GM19025 (cell line): ENCODE measurements at regions not wholly inside any gene's neighbourhood (a gene's known extent, or its start where the extent isn't known, plus 50 kb on each side); places are given as distances from the start of the nearest gene placed in this dataset.
"Not testable (repeated sequence)": the region's sequence is repeated elsewhere in the genome, so short reads cannot be mapped to it uniquely, and the experiment has no call there.

ENCODE experiments used
- ATAC-seq: cut with Tn5 transposase; IDR thresholded peaks from one replicate; pipeline ENCODE4 v1.9.1; 2021; ENCODE audit warnings: mild to moderate bottlenecking, low read depth, moderate library complexity; ENCODE audit not compliant: unreplicated experiment

DNA sequence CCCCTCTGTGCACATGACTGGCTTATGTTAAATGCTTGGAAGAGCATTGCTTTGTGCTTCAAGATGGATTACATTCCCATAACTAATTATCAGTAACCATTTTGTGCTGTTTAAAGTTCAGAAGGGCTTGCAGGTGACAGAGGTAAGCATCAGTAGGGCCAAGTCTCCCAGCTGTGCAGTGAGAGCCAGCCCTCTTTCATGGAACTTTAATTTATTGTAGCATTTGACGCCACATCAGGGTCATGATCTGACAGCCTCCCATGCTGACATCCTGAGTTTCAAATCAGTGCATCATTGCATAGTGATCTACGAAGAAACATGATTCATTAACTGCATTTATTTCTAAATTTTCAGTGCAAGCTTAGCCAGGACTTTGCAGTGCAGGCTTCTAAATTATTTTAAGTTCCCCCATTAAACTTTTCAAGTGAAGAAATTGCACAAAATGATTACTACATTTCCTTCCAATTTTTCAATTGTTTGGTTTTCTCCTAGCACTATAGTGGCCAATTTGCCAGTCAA, 380.9 kb downstream of the UTRN start:
- no peak for ATAC-seq

- ATAC-seq: no peak
These were observed 381.6 kb downstream of the UTRN start for GRCh38 chr6:144666781-144667180.

DNA sequence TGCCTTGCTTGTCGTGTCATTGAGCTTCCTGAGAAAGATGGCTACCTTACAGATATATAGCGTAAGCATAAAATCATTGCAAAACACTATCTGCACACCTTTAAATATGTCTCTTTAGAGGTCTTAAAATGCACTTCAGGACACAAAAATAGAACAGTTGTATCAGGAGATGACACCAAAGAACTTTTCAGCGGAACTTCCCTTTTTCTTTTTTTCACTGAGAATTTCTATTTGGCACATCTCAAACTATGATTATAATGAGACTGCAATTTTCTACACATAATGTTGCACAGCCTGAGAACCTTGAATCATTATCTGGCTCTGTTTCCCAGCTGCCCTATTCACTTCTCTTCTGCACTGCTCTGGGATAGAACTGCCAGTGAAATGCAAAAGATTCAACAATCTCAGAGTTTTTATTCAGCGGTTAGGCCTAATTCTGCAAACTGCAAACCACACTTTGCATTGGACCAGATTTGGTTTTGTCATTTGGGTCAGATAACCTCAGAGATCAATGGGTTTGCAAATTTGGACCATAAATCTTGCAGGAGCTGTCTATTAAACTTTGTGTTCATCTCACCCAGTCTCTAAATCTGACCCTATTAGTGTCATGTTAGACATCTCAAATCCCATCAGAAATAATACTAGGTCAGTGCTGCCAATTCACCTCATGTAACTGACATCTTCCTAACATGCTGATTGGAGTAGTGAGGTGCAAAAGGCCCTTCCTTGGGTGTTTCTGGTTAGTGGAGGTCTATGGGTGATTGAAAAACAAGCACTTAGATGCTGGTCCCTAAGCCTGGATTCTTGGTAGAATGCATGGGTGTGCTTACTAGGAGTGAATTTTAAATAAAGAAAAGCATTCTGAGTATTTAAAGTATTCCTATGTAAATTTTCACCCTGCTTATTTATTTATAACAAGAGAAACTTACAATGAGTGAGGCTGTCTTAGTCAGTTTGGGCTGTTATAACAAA, 382.7 kb downstream of the UTRN start:
- ATAC-seq: no peak

- ATAC-seq: not testable (repeated sequence)
These were observed 385.1 kb downstream of the UTRN start for GRCh38 chr6:144670259-144670658.

- no peak for ATAC-seq
These were observed 388.7 kb downstream of the UTRN start for GRCh38 chr6:144673807-144674206.

- ATAC-seq: no peak
These were observed 390.2 kb downstream of the UTRN start for GRCh38 chr6:144675231-144675861.

DNA sequence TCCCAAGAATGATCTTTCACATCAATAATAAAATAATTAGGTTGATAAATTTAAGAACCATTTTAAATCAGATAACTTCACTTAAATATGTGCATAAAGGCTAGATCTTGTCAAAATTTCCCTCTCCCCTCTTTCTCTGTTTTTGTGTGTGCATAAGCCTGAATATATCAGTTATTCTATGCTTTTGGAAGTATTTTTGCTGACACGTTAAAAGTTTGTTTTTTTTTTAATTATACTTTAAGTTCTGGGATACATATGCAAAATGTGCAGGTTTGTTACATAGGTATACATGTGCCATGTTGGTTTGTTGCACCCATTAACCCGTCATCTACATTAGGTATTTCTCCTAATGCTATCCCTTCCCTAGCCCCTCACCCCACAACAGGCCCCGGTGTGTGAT, 391.2 kb downstream of the UTRN start:
- ATAC-seq: not testable (repeated sequence)

- not testable (repeated sequence) for ATAC-seq
These were observed 392.1 kb downstream of the UTRN start for GRCh38 chr6:144677263-144677662.

DNA sequence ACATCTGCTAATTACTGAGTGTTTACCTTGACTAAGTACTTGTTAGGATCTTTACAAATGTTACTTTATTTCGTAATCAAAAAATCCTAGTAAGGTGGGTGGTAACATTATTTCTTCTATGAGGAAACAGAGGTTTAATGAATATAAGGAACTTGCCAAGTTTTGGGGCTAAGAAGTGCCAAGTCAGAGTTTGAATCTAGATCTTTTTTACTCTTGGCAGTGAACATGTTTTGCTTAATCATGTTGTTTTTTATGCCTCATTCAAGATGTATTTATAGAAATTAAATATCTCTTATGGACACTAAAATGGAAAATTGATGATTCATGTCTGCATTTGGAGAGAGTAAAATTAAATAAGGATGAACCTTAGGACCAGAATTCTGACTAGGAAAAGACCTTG, 393.7 kb downstream of the UTRN start:
- no peak for ATAC-seq

DNA sequence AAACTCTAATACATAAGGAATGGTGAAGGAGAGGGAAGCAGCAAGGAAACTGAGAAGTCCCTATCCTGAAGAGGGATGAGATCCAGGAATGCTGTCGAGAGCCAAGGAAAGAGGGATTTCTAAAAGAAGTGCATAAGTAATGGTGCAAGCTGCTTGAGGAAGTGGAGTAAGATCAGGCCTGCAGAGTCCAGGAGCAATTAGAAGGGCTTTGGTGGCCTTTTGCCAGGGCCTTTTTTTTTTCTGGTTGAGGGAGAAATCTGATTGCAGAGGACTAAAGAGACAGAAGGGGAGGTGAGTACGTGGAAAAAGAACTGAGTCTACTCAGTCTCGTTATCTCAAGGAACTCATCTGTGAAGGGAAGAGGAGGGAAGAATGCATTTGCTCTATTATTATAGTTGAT, 396.2 kb downstream of the UTRN start:
- no peak for ATAC-seq

DNA sequence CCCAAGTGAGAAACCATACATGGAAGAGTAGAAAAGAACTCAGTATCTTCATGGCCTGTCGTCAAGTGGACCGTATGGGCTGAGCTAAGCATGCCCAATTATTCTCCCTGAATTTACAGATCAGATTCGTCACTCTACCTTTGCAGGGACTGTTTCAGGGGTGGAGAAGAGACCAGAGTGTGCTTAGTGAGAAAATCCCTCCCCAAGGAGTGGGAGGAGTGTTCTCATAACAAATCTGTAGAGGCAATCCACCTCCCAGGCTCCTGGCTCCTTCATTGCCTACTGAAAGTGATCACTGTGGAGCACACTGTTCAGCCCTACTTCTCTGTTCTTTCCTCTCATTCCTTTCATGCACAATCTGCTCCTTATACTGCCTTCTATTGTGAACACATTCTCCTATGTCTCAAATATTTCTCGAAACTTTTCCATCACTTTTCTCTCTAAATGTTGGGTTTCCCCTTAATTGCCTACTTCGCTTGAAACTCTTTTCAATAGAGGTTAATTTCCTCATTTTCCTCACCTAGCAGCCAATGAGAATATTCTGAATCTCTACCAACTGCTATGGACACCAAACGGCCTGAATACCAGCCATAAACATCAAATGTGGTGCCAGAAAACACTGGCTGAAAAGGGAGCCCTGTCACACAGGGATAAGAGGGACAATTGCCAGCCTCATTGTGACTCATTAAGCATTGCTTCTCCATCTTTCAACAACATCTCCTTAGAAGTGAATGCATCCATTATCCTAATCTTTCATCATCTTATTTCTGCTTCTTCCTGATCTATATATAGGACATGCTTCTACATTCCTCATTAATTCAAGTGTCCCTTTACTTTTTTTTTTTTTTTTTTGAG, 398.3 kb downstream of the UTRN start:
- no peak for ATAC-seq

DNA sequence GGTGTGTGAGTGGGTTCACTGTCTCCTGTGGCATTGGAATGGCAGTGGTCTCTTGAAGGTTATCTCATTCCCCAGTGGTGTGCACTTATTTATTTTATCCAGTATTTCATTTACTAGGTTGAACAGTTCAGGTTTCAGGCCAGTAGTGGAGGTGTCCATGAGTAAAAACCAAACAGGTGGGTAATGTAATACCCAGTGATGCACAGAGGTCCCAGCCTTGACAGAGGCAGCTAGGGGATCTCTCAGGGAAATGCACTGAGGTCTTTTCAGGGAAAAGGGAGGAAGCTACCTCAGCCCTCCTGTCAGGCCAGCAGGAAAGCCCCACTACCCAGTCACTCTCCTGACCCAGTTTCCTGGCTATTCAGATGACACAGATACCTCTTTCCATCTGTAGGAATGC, 403.6 kb downstream of the UTRN start:
- ATAC-seq: no peak

GRCh38 chr6:144689503-144690040, 404.4 kb downstream of the UTRN start:
- ATAC-seq: no peak

- ATAC-seq: no peak
These were observed 405.0 kb downstream of the UTRN start for GRCh38 chr6:144690133-144690532.

DNA sequence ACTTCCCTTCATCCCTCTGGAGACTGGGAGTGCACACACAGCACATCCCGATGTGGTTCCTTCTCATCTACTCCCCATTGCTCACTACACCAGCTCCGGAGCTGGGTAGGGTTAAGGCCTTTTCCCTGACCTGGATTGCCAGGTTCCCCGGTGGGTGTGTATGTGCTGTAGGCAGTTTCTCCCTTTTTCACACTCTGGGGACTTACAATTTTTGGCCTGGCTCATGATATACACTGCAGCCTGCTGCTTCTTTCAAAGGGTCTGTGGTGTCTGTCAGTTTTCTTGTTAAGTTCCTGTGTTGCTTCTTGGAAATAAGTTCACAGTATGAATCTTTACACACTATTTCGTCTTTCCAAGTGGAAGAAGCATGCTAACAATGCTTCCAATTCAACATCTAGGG, 405.5 kb downstream of the UTRN start:
- no peak for ATAC-seq

DNA sequence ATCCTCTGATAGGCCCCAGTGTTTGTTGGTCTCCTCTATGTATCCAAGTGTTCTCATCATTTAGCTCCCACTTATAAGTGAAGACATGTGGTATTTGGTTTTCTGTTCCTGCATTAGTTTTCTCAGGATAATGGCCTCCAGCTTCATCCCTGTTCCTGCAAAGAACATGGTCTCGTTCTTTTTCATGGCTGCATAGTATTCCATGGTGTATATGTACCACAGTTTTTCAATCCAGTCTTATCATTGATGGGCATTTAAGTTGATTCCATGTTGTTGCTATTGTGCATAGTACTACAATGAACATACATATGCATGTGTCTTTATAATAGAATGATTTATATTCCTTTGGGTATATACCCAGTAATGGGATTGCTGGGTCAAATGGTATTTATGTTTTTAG, 406.9 kb downstream of the UTRN start:
- ATAC-seq: not testable (repeated sequence)

DNA sequence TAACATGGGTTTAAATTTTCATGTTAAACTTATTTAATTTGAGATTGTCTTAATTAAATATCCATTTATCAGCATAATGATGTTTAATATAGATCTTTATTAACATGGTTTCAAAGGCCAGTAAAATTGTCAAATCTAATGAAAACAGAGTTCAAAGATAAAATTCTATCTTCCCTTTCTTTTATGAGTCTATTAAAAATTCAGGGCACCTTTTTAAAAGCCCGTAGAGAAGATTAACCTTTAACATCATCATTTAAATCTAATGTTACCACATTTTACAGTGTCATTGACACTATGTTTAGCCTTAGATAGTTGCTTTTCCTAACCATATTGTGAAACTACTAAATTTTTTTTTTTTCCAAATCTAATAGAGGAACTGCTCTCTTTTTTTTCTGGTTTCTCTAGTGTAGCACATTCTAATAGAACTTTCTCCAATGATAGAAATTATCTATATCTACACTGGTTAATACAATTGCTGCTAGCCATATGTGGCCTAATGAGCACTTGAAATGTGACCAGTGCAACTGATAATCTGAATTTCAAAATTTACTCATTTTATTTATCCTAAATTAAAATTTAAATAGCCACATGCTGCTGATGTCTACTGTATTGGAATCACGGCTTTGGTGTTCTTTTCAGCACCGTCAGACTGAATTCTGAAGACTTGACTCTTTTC, 410.9 kb downstream of the UTRN start:
- ATAC-seq: no peak

DNA sequence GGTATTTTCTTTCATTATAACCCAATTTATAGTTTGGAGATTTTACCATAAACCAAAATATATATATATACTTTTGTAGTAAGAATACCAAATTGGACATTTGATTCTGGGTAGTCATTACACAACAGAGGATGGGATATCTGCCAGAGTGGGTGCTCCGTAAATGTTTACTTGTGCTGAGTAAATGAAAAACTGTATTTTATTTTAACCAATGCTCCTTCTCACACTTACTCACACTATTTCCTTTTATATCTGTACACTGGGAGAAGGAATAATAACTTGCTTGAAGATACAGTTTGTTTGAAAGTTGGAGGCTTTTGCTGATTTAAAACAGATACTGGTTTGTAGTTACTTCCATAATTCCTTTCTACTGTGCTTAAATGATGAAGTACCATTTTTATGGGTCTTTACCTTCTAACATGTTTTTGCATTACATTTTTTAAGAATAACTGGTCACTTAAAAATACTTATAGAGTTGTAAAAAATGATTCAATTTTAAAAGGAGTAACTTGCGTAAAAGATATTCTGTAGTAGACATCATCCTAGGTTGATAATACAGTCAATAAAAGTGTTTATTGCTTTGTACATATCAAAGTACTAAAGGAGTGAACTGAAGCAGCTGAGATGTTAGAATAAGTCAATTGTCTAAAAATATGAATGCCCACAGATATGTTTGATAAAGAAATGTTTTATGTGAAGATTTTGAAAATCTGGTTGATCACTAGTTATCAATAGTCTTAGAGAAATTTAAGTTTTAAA, 411.7 kb downstream of the UTRN start:
- no peak for ATAC-seq

GRCh38 chr6:144697369-144697760, 412.2 kb downstream of the UTRN start:
- no peak for ATAC-seq
